ENCODE measurements at regions not wholly inside any gene's neighbourhood (a gene's known extent, or its start where the extent isn't known, plus 50 kb on each side); places are given as distances from the start of the nearest gene placed in this dataset.

DNA sequence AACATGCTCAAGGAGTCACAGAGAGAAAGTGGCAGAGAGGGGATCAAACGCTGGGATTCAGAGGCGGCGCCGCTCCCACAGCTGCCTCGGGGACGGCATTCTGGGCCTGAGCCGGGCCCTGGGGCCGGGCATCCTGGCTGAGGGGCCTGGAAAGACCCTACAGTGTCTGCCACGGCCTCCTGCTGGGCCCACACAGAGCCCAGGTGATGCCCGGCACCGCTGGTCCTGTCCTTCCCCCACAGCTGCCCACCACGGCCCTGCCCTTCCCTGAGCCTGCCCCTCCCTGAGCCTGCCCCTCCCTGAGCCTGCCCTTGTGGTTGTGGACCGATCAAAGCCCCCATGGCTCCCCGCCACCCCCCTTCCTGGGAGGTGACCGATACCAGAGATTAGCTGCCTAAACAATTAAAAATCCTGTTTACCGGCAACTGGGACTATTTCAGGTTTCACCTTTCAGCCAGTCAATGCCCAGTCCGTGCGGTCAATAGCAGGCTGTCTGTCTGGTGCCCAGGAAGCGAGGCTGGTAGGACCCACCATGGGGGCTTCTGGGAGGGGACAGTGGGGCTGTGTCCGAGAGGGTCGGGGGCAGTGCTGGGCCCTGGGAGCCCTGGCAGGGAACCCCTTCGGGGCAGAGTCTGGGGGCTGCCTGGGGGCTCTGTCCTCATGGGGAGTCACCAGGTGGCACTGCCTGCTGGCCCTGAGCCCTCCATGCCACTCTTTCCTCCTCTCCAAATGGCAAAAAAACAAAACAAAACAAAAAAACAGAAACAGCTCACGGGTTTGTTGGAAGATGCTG lies 55.4 kb upstream of the GATA5 start:
- TF ChIP-seq, protein P1, sequence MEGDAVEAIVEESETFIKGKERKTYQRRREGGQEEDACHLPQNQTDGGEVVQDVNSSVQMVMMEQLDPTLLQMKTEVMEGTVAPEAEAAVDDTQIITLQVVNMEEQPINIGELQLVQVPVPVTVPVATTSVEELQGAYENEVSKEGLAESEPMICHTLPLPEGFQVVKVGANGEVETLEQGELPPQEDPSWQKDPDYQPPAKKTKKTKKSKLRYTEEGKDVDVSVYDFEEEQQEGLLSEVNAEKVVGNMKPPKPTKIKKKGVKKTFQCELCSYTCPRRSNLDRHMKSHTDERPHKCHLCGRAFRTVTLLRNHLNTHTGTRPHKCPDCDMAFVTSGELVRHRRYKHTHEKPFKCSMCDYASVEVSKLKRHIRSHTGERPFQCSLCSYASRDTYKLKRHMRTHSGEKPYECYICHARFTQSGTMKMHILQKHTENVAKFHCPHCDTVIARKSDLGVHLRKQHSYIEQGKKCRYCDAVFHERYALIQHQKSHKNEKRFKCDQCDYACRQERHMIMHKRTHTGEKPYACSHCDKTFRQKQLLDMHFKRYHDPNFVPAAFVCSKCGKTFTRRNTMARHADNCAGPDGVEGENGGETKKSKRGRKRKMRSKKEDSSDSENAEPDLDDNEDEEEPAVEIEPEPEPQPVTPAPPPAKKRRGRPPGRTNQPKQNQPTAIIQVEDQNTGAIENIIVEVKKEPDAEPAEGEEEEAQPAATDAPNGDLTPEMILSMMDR (IDR thresholded peaks at IDR 0.05), result no peak
- no peak for TF ChIP-seq POLR2A (IDR thresholded peaks at IDR 0.05)

All from uterus (tissue), 2 donors.